ENCODE measurements at regions not wholly inside any gene's neighbourhood (a gene's known extent, or its start where the extent isn't known, plus 50 kb on each side); places are given as distances from the start of the nearest gene placed in this dataset.

- no peaks in the 10 kb centered on the region for H3K27me3 ChIP-seq (ENCODE audit: insufficient read depth, poor library complexity, severe bottlenecking)
- no peak overlapping the region for H3K27ac ChIP-seq (replicated peaks)
- no peak for DNase-seq (ENCODE audit: low read depth in 1 of 2, low spot score in 1 of 2)
- TF ChIP-seq SPI1 (IDR thresholded peaks at IDR 0.05; ENCODE audit: borderline replicate concordance, low read depth) (no peak), GABPA (IDR thresholded peaks at IDR 0.05; ENCODE audit: low read depth) (no peak), REST (IDR thresholded peaks at IDR 0.05; ENCODE audit: insufficient replicate concordance, low read depth) (no peak), CTCF (IDR thresholded peaks at IDR 0.05; ENCODE audit: insufficient read depth, low read length) (no peak), POLR2AphosphoS5 (IDR thresholded peaks at IDR 0.05; ENCODE audit: low read depth) (no peak)
- H3K4me3 ChIP-seq (replicated peaks; ENCODE audit: insufficient read depth, low read length): no peak overlapping the region
Observed at GRCh38 chr14:83164016-83164415, 1630.4 kb upstream of the SEL1L start.

- DNase-seq (ENCODE audit: low read depth in 1 of 2, low spot score in 1 of 2): no peak
- TF ChIP-seq CTCF (IDR thresholded peaks at IDR 0.05; ENCODE audit: insufficient read depth, low read length): no peak
- no peak for TF ChIP-seq POLR2AphosphoS5 (IDR thresholded peaks at IDR 0.05; ENCODE audit: low read depth)
- TF ChIP-seq GABPA (IDR thresholded peaks at IDR 0.05; ENCODE audit: low read depth): no peak
- no peak for TF ChIP-seq REST (IDR thresholded peaks at IDR 0.05; ENCODE audit: insufficient replicate concordance, low read depth)
- no peak for TF ChIP-seq SPI1 (IDR thresholded peaks at IDR 0.05; ENCODE audit: borderline replicate concordance, low read depth)
- Histone ChIP-seq H3K4me3 (replicated peaks; ENCODE audit: insufficient read depth, low read length) (no peak overlapping the region), H3K27me3 (ENCODE audit: insufficient read depth, poor library complexity, severe bottlenecking) (no peaks in the 10 kb centered on the region), H3K27ac (replicated peaks) (no peak overlapping the region)
Observed at GRCh38 chr14:83164591-83164990, 1630.9 kb upstream of the SEL1L start.

GRCh38 chr14:83170165-83170564 is 1636.5 kb upstream of the SEL1L start:
- Histone ChIP-seq H3K27ac (replicated peaks) (no peak overlapping the region), H3K4me3 (replicated peaks; ENCODE audit: insufficient read depth, low read length) (no peak overlapping the region), H3K27me3 (ENCODE audit: insufficient read depth, poor library complexity, severe bottlenecking) (no peaks in the 10 kb centered on the region)
- TF ChIP-seq POLR2AphosphoS5 (IDR thresholded peaks at IDR 0.05; ENCODE audit: low read depth) (no peak), GABPA (IDR thresholded peaks at IDR 0.05; ENCODE audit: low read depth) (no peak), REST (IDR thresholded peaks at IDR 0.05; ENCODE audit: insufficient replicate concordance, low read depth) (no peak), SPI1 (IDR thresholded peaks at IDR 0.05; ENCODE audit: borderline replicate concordance, low read depth) (no peak), CTCF (IDR thresholded peaks at IDR 0.05; ENCODE audit: insufficient read depth, low read length) (no peak)
- DNase-seq (ENCODE audit: low read depth in 1 of 2, low spot score in 1 of 2): no peak
